DND-41 (cell line): ENCODE measurements at regions not wholly inside any gene's neighbourhood (a gene's known extent, or its start where the extent isn't known, plus 50 kb on each side); places are given as distances from the start of the nearest gene placed in this dataset.
"Not testable (repeated sequence)": the region's sequence is repeated elsewhere in the genome, so short reads cannot be mapped to it uniquely, and the experiment has no call there.

Experiments
- ATAC-seq: fragments of 200-7000 bp; cut with Tn5 transposase; 3 replicates; pipeline ENCODE4 v1.9.1; 2021; ENCODE audit warnings: low read depth; ENCODE audit not compliant: insufficient read depth
- DNase-seq: peaks from one replicate; pipeline ENCODE4 v3.0.0-alpha.2; 2020
- H2AFZ ChIP-seq: 2 replicates; pipeline ENCODE4 v1.6.0; 2012; ENCODE audit warnings: low read depth, low read length
- H3K27ac ChIP-seq: 2 replicates; pipeline ENCODE4 v1.5.1; 2012; ENCODE audit warnings: low read length, inconsistent platforms
- H3K27me3 ChIP-seq: fragments of 200-600 bp; sonication (generic); 2 replicates; pipeline ENCODE4 v1.6.0; 2012; ENCODE audit warnings: low read length, mild to moderate bottlenecking, inconsistent platforms; ENCODE audit not compliant: insufficient read depth, poor library complexity
- H3K36me3 ChIP-seq: 2 replicates; pipeline ENCODE4 v1.5.1; 2012; ENCODE audit warnings: low read length, inconsistent platforms; ENCODE audit not compliant: insufficient read depth
- H3K4me1 ChIP-seq: 2 replicates; pipeline ENCODE4 v1.5.1; 2012; ENCODE audit warnings: mild to moderate bottlenecking, low read length; ENCODE audit not compliant: insufficient read depth
- H3K4me2 ChIP-seq: 2 replicates; pipeline ENCODE4 v1.6.0; 2012; ENCODE audit warnings: mild to moderate bottlenecking, moderate library complexity, low read length, inconsistent platforms; ENCODE audit not compliant: insufficient read depth
- H3K4me3 ChIP-seq, 2 experiments: fragments of 200-600 bp in 1 of 2; shearing (Covaris generic) in 1 of 2; 2 replicates each; pipeline ENCODE4 v1.5.1; 2012 to 2016; ENCODE audit warnings: inconsistent platforms in 2 of 2, low read length in 2 of 2, mild to moderate bottlenecking in 2 of 2, low read depth in 1 of 2, moderate library complexity in 1 of 2
- H3K79me2 ChIP-seq: 2 replicates; pipeline ENCODE4 v1.6.0; 2012; ENCODE audit warnings: low read length, inconsistent platforms; ENCODE audit not compliant: insufficient read depth
- H3K9ac ChIP-seq: 2 replicates; pipeline ENCODE4 v1.6.0; 2012; ENCODE audit warnings: low read depth, mild to moderate bottlenecking, inconsistent platforms, low read length, moderate library complexity
- H3K9me3 ChIP-seq: 2 replicates; pipeline ENCODE4 v1.5.1; 2012; ENCODE audit warnings: low read length, moderate library complexity, mild to moderate bottlenecking, inconsistent platforms; ENCODE audit not compliant: insufficient read depth, severe bottlenecking
- H4K20me1 ChIP-seq: 2 replicates; pipeline ENCODE4 v1.6.0; 2012; ENCODE audit warnings: low read length; ENCODE audit not compliant: insufficient read depth
- EZH2 ChIP-seq: IDR thresholded peaks from 3 replicates; pipeline ENCODE4 v1.6.1; 2012; ENCODE audit warnings: borderline replicate concordance, low read depth, mild to moderate bottlenecking, moderate library complexity, low read length, inconsistent platforms; ENCODE audit not compliant: severe bottlenecking
- TF ChIP-seq, protein P1 (sequence below): IDR thresholded peaks from 2 replicates; pipeline ENCODE4 v1.5.1; 2012; ENCODE audit warnings: borderline replicate concordance, low read length, moderate library complexity, mild to moderate bottlenecking; ENCODE audit not compliant: poor library complexity, severe bottlenecking; ENCODE audit errors: extremely low read depth

DNA sequence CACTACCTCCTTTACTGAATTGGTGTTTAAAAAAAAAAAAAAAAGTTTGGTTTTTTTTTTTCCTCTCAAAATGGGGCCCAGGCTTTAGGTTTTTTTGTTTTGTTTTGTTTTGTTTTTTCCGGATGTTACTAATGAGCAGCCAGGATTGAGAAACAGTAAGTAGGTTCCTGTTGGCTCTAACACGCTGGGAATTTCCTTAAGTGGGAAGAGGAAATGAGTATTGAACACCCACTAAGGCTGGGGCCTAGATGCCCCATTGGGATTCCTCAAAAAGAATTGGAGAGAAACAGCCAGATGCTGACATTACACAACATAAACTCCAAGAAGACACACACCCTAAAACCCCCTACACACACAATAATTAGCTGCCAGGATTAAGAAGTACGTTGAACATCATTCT, 102.2 kb upstream of the NANOS1 start:
- H3K27ac ChIP-seq = no peak overlapping the region
- H3K9ac ChIP-seq = no peak overlapping the region
- no peak overlapping the region for H2AFZ ChIP-seq
- DNase-seq (no peak), ATAC-seq (no peak)
- peaks cover 22% of the 10 kb centered on the region for H3K9me3 ChIP-seq
- H3K4me3 ChIP-seq = no peak overlapping the region
- no peaks in the 10 kb centered on the region for H3K79me2 ChIP-seq
- H4K20me1 ChIP-seq = no peaks in the 10 kb centered on the region
- no peaks in the 10 kb centered on the region for H3K36me3 ChIP-seq
- TF ChIP-seq, protein P1, sequence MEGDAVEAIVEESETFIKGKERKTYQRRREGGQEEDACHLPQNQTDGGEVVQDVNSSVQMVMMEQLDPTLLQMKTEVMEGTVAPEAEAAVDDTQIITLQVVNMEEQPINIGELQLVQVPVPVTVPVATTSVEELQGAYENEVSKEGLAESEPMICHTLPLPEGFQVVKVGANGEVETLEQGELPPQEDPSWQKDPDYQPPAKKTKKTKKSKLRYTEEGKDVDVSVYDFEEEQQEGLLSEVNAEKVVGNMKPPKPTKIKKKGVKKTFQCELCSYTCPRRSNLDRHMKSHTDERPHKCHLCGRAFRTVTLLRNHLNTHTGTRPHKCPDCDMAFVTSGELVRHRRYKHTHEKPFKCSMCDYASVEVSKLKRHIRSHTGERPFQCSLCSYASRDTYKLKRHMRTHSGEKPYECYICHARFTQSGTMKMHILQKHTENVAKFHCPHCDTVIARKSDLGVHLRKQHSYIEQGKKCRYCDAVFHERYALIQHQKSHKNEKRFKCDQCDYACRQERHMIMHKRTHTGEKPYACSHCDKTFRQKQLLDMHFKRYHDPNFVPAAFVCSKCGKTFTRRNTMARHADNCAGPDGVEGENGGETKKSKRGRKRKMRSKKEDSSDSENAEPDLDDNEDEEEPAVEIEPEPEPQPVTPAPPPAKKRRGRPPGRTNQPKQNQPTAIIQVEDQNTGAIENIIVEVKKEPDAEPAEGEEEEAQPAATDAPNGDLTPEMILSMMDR = no peak
- TF ChIP-seq EZH2 = no peak
- no peak overlapping the region for H3K4me2 ChIP-seq
- H3K4me1 ChIP-seq = no peaks in the 10 kb centered on the region
- H3K27me3 ChIP-seq = no peaks in the 10 kb centered on the region

DNA sequence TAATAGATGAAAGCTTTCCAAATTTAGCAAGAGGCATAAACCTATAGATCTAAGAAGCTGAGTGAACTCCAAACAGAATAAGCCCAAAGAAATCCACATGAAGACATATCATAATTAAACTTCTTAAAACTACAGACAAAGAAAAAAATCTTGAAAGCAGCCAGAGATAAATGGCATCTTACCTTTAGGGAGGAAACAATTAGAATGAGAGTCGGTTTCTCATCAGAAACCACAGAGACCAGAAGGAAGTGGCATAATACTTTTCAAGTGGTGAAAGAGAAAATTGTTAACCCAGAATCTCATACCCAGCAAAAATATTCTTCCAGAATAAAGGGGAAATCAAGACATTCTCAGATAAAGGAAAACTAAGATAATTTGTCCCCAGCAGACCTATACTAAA, 98.9 kb upstream of the NANOS1 start:
- H3K9me3 ChIP-seq = peaks cover 29% of the 10 kb centered on the region
- H3K9ac ChIP-seq = no peak overlapping the region
- ATAC-seq = peak; percentile 65; the same call in 1 of the 3 replicates
- no peaks in the 10 kb centered on the region for H3K79me2 ChIP-seq
- H3K4me2 ChIP-seq = no peak overlapping the region
- no peak for DNase-seq
- H3K36me3 ChIP-seq = no peaks in the 10 kb centered on the region
- H3K4me3 ChIP-seq = no peak overlapping the region
- no peak overlapping the region for H3K27ac ChIP-seq
- TF ChIP-seq, protein P1 = no peak
- no peak for TF ChIP-seq EZH2
- H3K27me3 ChIP-seq = no peaks in the 10 kb centered on the region
- no peak overlapping the region for H2AFZ ChIP-seq
- no peaks in the 10 kb centered on the region for H3K4me1 ChIP-seq
- H4K20me1 ChIP-seq = no peaks in the 10 kb centered on the region

DNA sequence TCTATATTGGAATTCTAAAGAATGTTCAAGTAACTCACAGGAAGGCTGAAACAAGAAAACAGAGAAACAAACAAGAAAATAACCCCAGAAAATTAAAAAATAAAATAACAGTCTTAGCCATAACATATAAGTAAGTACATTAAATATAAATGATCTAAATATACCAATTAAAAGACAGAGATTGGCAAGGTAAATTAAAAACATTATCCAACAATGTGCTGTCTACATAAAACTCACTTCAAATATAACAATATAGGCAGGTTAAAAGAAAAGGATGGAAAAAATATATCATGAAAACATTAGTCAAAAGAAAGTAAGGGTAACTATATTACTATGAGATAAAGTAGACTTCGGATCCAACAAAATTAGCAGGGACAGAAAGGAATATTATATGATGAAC, 98.1 kb upstream of the NANOS1 start:
- Histone ChIP-seq H3K27ac (no peak overlapping the region), H3K9me3 (peaks cover 29% of the 10 kb centered on the region), H3K4me1 (no peaks in the 10 kb centered on the region), H3K9ac (no peak overlapping the region), H4K20me1 (no peaks in the 10 kb centered on the region), H3K79me2 (no peaks in the 10 kb centered on the region), H3K27me3 (peaks cover 2% of the 10 kb centered on the region), H2AFZ (no peak overlapping the region), H3K36me3 (no peaks in the 10 kb centered on the region), H3K4me2 (no peak overlapping the region), H3K4me3 (no peak overlapping the region)
- ATAC-seq (no peak), DNase-seq (no peak)
- TF ChIP-seq EZH2 = no peak
- TF ChIP-seq, protein P1 = no peak

DNA sequence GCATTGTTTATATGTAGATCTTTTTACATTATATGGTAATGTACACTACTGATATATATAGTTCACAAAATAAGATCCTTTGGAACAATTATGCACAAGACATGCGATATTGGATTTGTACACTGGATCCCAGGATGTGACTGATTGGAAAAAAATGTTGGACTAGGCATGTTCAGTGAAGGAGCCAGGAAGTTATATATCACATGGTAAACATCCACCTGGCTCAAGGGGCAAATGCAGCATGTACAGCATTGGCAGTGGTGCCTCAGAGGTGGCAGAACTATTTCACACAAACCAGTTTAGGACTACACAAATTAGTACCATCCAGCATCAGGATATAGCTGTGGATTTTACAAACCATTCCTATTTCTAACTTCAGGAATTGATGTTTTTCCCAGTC, 97.4 kb upstream of the NANOS1 start:
- H2AFZ ChIP-seq, H3K79me2 ChIP-seq, H3K4me3 ChIP-seq, H3K9ac ChIP-seq, H3K27ac ChIP-seq, H4K20me1 ChIP-seq, ATAC-seq, H3K27me3 ChIP-seq, H3K4me1 ChIP-seq, H3K36me3 ChIP-seq, H3K4me2 ChIP-seq, DNase-seq: not testable (repeated sequence)
- H3K9me3 ChIP-seq = peaks cover 29% of the 10 kb centered on the region
